B cell (primary cell): ENCODE measurements at regions not wholly inside any gene's neighbourhood (a gene's known extent, or its start where the extent isn't known, plus 50 kb on each side); places are given as distances from the start of the nearest gene placed in this dataset.
"Not testable (repeated sequence)": the region's sequence is repeated elsewhere in the genome, so short reads cannot be mapped to it uniquely, and the experiment has no call there.

Experiments used
- ATAC-seq: fragments of 200-7000 bp; cut with Tn5 transposase; one replicate; pipeline ENCODE4 v1.10.0; 2021; ENCODE audit warnings: low read depth, mild to moderate bottlenecking, moderate number of reproducible peaks, moderate library complexity
- CTCF ChIA-PET: fragments of 350-600 bp; sonication (Branson Sonifier 250); formaldehyde crosslinking; loops from one replicate; lab custom pipeline; 2021; ENCODE audit warnings: antibody characterized with exemption, inconsistent platforms; lab: Charles Lee
- POLR2A ChIA-PET: fragments of 350-600 bp; sonication (Branson Sonifier 250); formaldehyde crosslinking; loops from one replicate; lab custom pipeline; 2021; ENCODE audit warnings: antibody characterized with exemption; lab: Charles Lee
- DNase-seq: peaks from one replicate; pipeline ENCODE4 v3.0.0; 2013
- H2AFZ ChIP-seq: 2 replicates; pipeline ENCODE4 v1.6.1; 2012; ENCODE audit warnings: mild to moderate bottlenecking, low read depth, low read length; ENCODE audit not compliant: insufficient read depth, poor library complexity, severe bottlenecking
- H3K27ac ChIP-seq, 2 donors: 1 replicate in 1 of 2; 2 replicates in 1 of 2; pipeline ENCODE4 v1.5.1; 2012 to 2013; ENCODE audit warnings: low read length in 2 of 2, mild to moderate bottlenecking in 2 of 2, moderate library complexity in 1 of 2
- H3K27me3 ChIP-seq, 4 experiments: fragments of 200-600 bp in 1 of 4; sonication (generic) in 1 of 4; replicated peaks in 1 of 4; 1 replicate in 2 of 4; 2 replicates in 2 of 4; pipeline versions ENCODE4 v1.6.1 to v1.7.0; 2013 to 2016; ENCODE audit warnings: low read length in 3 of 4, mild to moderate bottlenecking in 2 of 4, mixed read lengths in 1 of 4, moderate library complexity in 1 of 4; ENCODE audit not compliant: insufficient read depth in 4 of 4, control insufficient read depth in 3 of 4; ENCODE audit errors: control extremely low read depth in 1 of 4
- H3K36me3 ChIP-seq, 2 experiments: replicated peaks in 1 of 2; 1 replicate in 1 of 2; 2 replicates in 1 of 2; pipeline versions ENCODE4 v1.6.1 to v1.7.1; 2013; ENCODE audit warnings: low read length in 1 of 2; ENCODE audit not compliant: insufficient read depth in 2 of 2, control insufficient read depth in 1 of 2; ENCODE audit errors: control extremely low read depth in 1 of 2, extremely low read depth in 1 of 2
- H3K4me1 ChIP-seq, 2 donors: fragments of 200-600 bp in 1 of 2; sonication (generic) in 1 of 2; 1 replicate in 1 of 2; 2 replicates in 1 of 2; pipeline versions ENCODE4 v1.5.1 to v1.6.1; 2013 to 2017; ENCODE audit warnings: low read length in 2 of 2; ENCODE audit not compliant: control insufficient read depth in 2 of 2, insufficient read depth in 2 of 2
- H3K4me2 ChIP-seq: replicated peaks from 2 replicates; pipeline ENCODE3; 2012; ENCODE audit warnings: mild to moderate bottlenecking, low read depth, low read length; ENCODE audit not compliant: poor library complexity, severe bottlenecking
- H3K4me3 ChIP-seq, 5 experiments: fragments of 200-600 bp in 1 of 5; sonication (generic) in 1 of 5; 1 replicate in 3 of 5; 2 replicates in 2 of 5; pipeline versions ENCODE4 v1.5.1 to v1.7.0; 2011 to 2016; ENCODE audit warnings: low read length in 4 of 5, mild to moderate bottlenecking in 4 of 5, low read depth in 2 of 5, control low read depth in 1 of 5, moderate library complexity in 1 of 5; ENCODE audit not compliant: insufficient read depth in 1 of 5; ENCODE audit errors: control extremely low read depth in 1 of 5, extremely low read depth in 1 of 5
- H3K79me2 ChIP-seq: fragments of 200-600 bp; sonication (generic); one replicate; pipeline ENCODE4 v1.6.0; 2016; ENCODE audit warnings: low read length; ENCODE audit not compliant: control insufficient read depth, insufficient read depth
- H3K9ac ChIP-seq: fragments of 200-600 bp; sonication (generic); 2 replicates; pipeline ENCODE4 v1.6.1; 2017; ENCODE audit warnings: mild to moderate bottlenecking, low read length, moderate library complexity
- H3K9me3 ChIP-seq, 3 donors: one replicate each; pipeline versions ENCODE4 v1.6.1 to v1.7.1; 2013; ENCODE audit warnings: low read length in 2 of 3; ENCODE audit not compliant: control insufficient read depth in 2 of 3, insufficient read depth in 1 of 3; ENCODE audit errors: control extremely low read depth in 1 of 3
- H4K20me1 ChIP-seq: 2 replicates; pipeline ENCODE4 v1.6.0; 2012; ENCODE audit warnings: mild to moderate bottlenecking, low read length; ENCODE audit not compliant: insufficient read depth, control insufficient read depth, poor library complexity, severe bottlenecking
- H3K27ac Mint-ChIP-seq: one replicate; pipeline ENCODE4 v1.8.0; 2021; ENCODE audit warnings: mixed read lengths
- H3K27me3 Mint-ChIP-seq: one replicate; pipeline ENCODE4 v1.8.0; 2021; ENCODE audit warnings: mixed read lengths
- H3K4me1 Mint-ChIP-seq: one replicate; pipeline ENCODE4 v1.8.0; 2021; ENCODE audit warnings: mixed read lengths
- H3K4me3 Mint-ChIP-seq: one replicate; pipeline ENCODE4 v1.8.0; 2021; ENCODE audit warnings: mixed read lengths
- H3K9me3 Mint-ChIP-seq: one replicate; pipeline ENCODE4 v1.8.0; 2022; ENCODE audit warnings: mixed read lengths; ENCODE audit not compliant: insufficient read depth
- EZH2 ChIP-seq: IDR thresholded peaks from 2 replicates; pipeline ENCODE4 v1.6.1; 2012; ENCODE audit warnings: borderline replicate concordance, low read depth, mild to moderate bottlenecking, moderate library complexity, low read length; ENCODE audit not compliant: insufficient read depth, poor library complexity, severe bottlenecking
- whole genome bisulfite sequencing: methylation state at CpG from one replicate; pipeline ENCODE4 v1.1.5; 2013; ENCODE audit warnings: missing lambda C conversion rate; ENCODE audit not compliant: insufficient coverage; 5-methylcytosine and 5-hydroxymethylcytosine counted together
- intact Hi-C: fragments of 100-400 bp; cut with micrococcal nuclease; formaldehyde crosslinking; loops from one replicate; pipeline ENCODE4 v1.10.0; 2022
- TF ChIP-seq, protein P1 (sequence below): fragments of 200-600 bp; IDR thresholded peaks from one replicate; pipeline ENCODE4 v1.8.0; 2022; ENCODE audit warnings: antibody characterized with exemption, mild to moderate bottlenecking

DNA sequence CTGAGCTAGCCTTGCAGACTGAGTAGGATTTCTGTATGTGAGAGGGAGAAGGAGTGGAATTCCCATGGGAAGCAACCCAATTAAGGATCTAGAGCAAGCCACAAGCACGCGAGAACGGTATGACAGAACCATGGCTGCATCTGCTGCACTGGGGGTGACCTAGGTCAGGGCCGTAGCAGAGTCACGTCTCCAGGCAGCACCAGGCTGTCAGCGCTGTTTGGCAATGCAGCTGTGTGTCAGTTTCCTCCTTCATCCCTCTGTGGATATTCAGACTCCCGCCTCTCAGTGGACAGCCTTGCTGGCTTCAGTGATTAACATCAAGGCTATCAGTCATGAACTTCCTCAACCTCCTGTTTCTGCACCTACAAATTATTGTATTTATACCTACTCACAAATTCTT is 118.1 kb upstream of the PPP2R5A start:
- no peak for ATAC-seq
- H3K36me3 ChIP-seq: no peaks in the 10 kb centered on the region
- no peaks in the 10 kb centered on the region for H3K79me2 ChIP-seq
- H3K4me3 Mint-ChIP-seq: no peak overlapping the region
- H3K4me2 ChIP-seq: no peak overlapping the region
- no peak overlapping the region for H3K27ac ChIP-seq
- TF ChIP-seq, protein P1, sequence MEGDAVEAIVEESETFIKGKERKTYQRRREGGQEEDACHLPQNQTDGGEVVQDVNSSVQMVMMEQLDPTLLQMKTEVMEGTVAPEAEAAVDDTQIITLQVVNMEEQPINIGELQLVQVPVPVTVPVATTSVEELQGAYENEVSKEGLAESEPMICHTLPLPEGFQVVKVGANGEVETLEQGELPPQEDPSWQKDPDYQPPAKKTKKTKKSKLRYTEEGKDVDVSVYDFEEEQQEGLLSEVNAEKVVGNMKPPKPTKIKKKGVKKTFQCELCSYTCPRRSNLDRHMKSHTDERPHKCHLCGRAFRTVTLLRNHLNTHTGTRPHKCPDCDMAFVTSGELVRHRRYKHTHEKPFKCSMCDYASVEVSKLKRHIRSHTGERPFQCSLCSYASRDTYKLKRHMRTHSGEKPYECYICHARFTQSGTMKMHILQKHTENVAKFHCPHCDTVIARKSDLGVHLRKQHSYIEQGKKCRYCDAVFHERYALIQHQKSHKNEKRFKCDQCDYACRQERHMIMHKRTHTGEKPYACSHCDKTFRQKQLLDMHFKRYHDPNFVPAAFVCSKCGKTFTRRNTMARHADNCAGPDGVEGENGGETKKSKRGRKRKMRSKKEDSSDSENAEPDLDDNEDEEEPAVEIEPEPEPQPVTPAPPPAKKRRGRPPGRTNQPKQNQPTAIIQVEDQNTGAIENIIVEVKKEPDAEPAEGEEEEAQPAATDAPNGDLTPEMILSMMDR: no peak
- no peak for TF ChIP-seq EZH2
- CTCF ChIA-PET: interaction anchor here (0.7 kb wide), 1 partner anchor 39 kb away, joined by 4 read pairs; no protein-coding TSS in a partner anchor
- H3K27me3 Mint-ChIP-seq: peaks cover 3% of the 10 kb centered on the region
- H3K4me3 ChIP-seq: no peak overlapping the region
- H3K9me3 ChIP-seq: no peaks in the 10 kb centered on the region
- no peak overlapping the region for H3K9ac ChIP-seq
- H3K9me3 Mint-ChIP-seq: no peaks in the 10 kb centered on the region
- DNase-seq: no peak
- intact Hi-C loops: no loop called here
- no peaks in the 10 kb centered on the region for H3K27me3 ChIP-seq
- peak overlapping the region; percentile 26 for H2AFZ ChIP-seq
- no peaks in the 10 kb centered on the region for H4K20me1 ChIP-seq
- H3K27ac Mint-ChIP-seq: no peak overlapping the region
- POLR2A ChIA-PET: no interaction called here
- WGBS: 33% methylated on average over 6 of the region's 7 CpGs
- H3K4me1 ChIP-seq: peaks cover 7% of the 10 kb centered on the region in 2 donors
- H3K4me1 Mint-ChIP-seq: peaks cover 6% of the 10 kb centered on the region

DNA sequence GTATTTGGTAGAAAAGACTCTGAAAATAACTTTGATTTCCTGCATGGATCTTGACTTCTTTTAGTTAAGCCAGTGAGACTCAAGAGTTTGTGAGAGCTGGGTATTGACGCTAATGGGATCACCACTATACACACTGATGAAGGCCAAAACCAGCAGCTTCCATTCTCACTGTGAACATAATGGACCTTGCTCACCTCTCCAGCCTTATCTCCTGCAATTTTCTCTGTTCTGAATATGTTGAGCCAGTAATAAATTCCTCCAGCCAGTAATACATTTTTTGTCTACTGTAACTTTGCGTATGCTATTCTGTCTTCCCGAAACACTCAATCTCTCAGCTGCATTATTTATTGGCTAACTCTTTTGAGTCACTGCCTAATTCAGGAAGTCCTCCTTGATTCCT is 111.6 kb upstream of the PPP2R5A start:
- 65% methylated on average over 2 of the region's 3 CpGs for WGBS
- ATAC-seq (no peak), DNase-seq (no peak)
- no peak overlapping the region for H3K4me3 ChIP-seq
- H3K9ac ChIP-seq: no peak overlapping the region
- ChIA-PET POLR2A (no interaction called here), CTCF (no interaction called here)
- H3K27ac Mint-ChIP-seq: no peak overlapping the region
- H3K27ac ChIP-seq: no peak overlapping the region
- no peak overlapping the region for H3K4me2 ChIP-seq
- no peaks in the 10 kb centered on the region for H3K4me1 ChIP-seq
- H3K9me3 ChIP-seq: no peaks in the 10 kb centered on the region
- H3K36me3 ChIP-seq: no peaks in the 10 kb centered on the region
- intact Hi-C loops: no loop called here
- no peak for TF ChIP-seq EZH2
- TF ChIP-seq, protein P1: no peak
- H3K79me2 ChIP-seq: no peaks in the 10 kb centered on the region
- H3K4me1 Mint-ChIP-seq: no peaks in the 10 kb centered on the region
- no peaks in the 10 kb centered on the region for H3K27me3 ChIP-seq
- H2AFZ ChIP-seq: no peak overlapping the region
- no peak overlapping the region for H3K4me3 Mint-ChIP-seq
- H3K9me3 Mint-ChIP-seq: no peaks in the 10 kb centered on the region
- no peaks in the 10 kb centered on the region for H4K20me1 ChIP-seq
- no peaks in the 10 kb centered on the region for H3K27me3 Mint-ChIP-seq

DNA sequence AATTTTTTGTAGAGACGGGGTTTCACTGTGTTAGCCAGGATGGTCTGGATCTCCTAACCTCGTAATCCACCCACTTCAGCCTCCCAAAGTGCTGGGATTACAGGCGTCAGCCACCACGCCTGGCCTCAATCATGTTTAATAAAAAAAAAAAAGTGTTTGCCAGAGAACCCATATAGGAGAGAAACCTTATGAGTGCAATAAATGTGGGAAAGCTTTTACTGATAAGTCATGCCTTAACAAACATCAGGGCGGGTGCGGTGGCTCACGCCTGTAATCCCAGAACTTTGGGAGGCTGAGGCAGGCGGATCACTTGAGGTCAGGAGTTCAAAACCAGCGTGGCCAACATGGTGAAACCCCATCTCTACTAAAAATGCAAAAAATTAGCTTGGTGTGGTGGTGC is 110.9 kb upstream of the PPP2R5A start:
- H3K4me2 ChIP-seq, H3K4me3 ChIP-seq, H3K27me3 Mint-ChIP-seq, H3K4me1 Mint-ChIP-seq, H3K9ac ChIP-seq, H3K79me2 ChIP-seq, H4K20me1 ChIP-seq, H3K27ac ChIP-seq, H3K4me3 Mint-ChIP-seq, POLR2A ChIA-PET, H3K4me1 ChIP-seq, H3K27me3 ChIP-seq, ATAC-seq, H3K9me3 ChIP-seq, intact Hi-C loops, DNase-seq, H3K27ac Mint-ChIP-seq, H3K9me3 Mint-ChIP-seq, H2AFZ ChIP-seq, H3K36me3 ChIP-seq: not testable (repeated sequence)
- CTCF ChIA-PET: interaction anchor here (0.6 kb wide), 1 partner anchor 73 kb away, joined by 3 read pairs; no protein-coding TSS in a partner anchor
- WGBS: 100% methylated on average over 1 of the region's 9 CpGs
